K562 (cell line): ENCODE measurements at regions not wholly inside any gene's neighbourhood (a gene's known extent, or its start where the extent isn't known, plus 50 kb on each side); places are given as distances from the start of the nearest gene placed in this dataset.
A peak's percentile ranks its signal among the peaks of the same experiment; 100 is the strongest.

Experiments used
- ATAC-seq: fragments of 200-7000 bp; cut with Tn5 transposase; 3 replicates; pipeline ENCODE4 v1.9.1; 2020; ENCODE audit warnings: moderate library complexity
- BruUV-seq: library from RNA; stranded (reverse); fragments of 400-500 nt; replicated peaks from 2 replicates; lab custom pipeline; 2021; lab: Mats Ljungman, UMichigan
- CTCF ChIA-PET: fragments of 300-600 bp; formaldehyde crosslinking; extraction: SDS; loops from one replicate; lab custom pipeline; 2021; ENCODE audit warnings: low intra/inter-chr PET ratio; lab: Yijun Ruan, JAX
- POLR2A ChIA-PET: fragments of 300-600, 350-650 bp; sonication (Branson Sonifier 250); formaldehyde crosslinking; extraction: SDS; loops from one replicate; lab custom pipeline; 2021; ENCODE audit warnings: antibody characterized with exemption, inconsistent platforms; lab: Yijun Ruan, JAX
- DNase-seq, 4 experiments: peaks; one replicate each; pipeline versions ENCODE4 v3.0.0 to v3.0.0-alpha.2; 2011 to 2018; ENCODE audit warnings: low spot score in 3 of 4, mixed read lengths in 3 of 4; ENCODE audit errors: extremely low read depth in 1 of 4
- FAIRE-seq: peaks from 2 replicates; lab custom pipeline; 2011; peaks lifted over from hg19 to GRCh38; lab: Jason Lieb, UNC
- H2AFZ ChIP-seq: 2 replicates; pipeline ENCODE4 v1.6.0; 2011; ENCODE audit warnings: low read depth, low read length, control low read depth, inconsistent platforms
- H3K27ac ChIP-seq: fragments of 200-600 bp; 3 replicates; pipeline ENCODE4 v1.8.0; 2011; ENCODE audit warnings: low read depth, mild to moderate bottlenecking, control low read depth, inconsistent platforms, low read length, moderate library complexity, mixed read lengths; ENCODE audit errors: extremely low read depth
- H3K27me3 ChIP-seq, 2 experiments: fragments of 300-600 bp in 1 of 2; 2 replicates in 1 of 2; 3 replicates in 1 of 2; pipeline versions ENCODE4 v1.6.0 to v1.8.0; 2011; ENCODE audit warnings: inconsistent platforms in 2 of 2, low read length in 2 of 2, mild to moderate bottlenecking in 1 of 2, mixed read lengths in 1 of 2, moderate library complexity in 1 of 2; ENCODE audit not compliant: control insufficient read depth in 2 of 2, insufficient read depth in 2 of 2
- H3K36me3 ChIP-seq: fragments of 300-600 bp; 3 replicates; pipeline ENCODE4 v1.8.0; 2011; ENCODE audit warnings: mild to moderate bottlenecking, low read length, inconsistent platforms; ENCODE audit not compliant: control insufficient read depth, insufficient read depth
- H3K4me1 ChIP-seq, 2 experiments: fragments of 200-600 bp in 1 of 2; replicated peaks in 1 of 2; 2 replicates in 1 of 2; 3 replicates in 1 of 2; pipeline versions ENCODE4 v1.5.1 to v1.8.0; 2011; ENCODE audit warnings: inconsistent platforms in 2 of 2, low read length in 2 of 2, mild to moderate bottlenecking in 1 of 2, mixed read lengths in 1 of 2, moderate library complexity in 1 of 2; ENCODE audit not compliant: control insufficient read depth in 2 of 2, insufficient read depth in 2 of 2
- H3K4me2 ChIP-seq: 2 replicates; pipeline ENCODE4 v1.6.1; 2011; ENCODE audit warnings: low read length, control low read depth, inconsistent platforms, mixed read lengths; ENCODE audit not compliant: insufficient read depth
- H3K4me3 ChIP-seq: fragments of 200-600 bp; sonication (generic), shearing (Covaris generic); 2 replicates; pipeline ENCODE4 v1.5.1; 2016; ENCODE audit warnings: control low read depth, inconsistent platforms
- H3K79me2 ChIP-seq: fragments of 200-600 bp; 3 replicates; pipeline ENCODE4 v1.8.0; 2011; ENCODE audit warnings: low read length, inconsistent platforms; ENCODE audit not compliant: control insufficient read depth, insufficient read depth
- H3K9ac ChIP-seq, 2 experiments: 2 replicates each; pipeline versions ENCODE4 v1.6.0 to v1.6.1; 2011; ENCODE audit warnings: low read depth in 2 of 2, low read length in 2 of 2, control low read depth in 1 of 2, inconsistent platforms in 1 of 2, mild to moderate bottlenecking in 1 of 2, mixed read lengths in 1 of 2; ENCODE audit not compliant: insufficient read depth in 1 of 2
- H3K9me1 ChIP-seq: one replicate; pipeline ENCODE4 v1.6.0; 2011; ENCODE audit warnings: inconsistent platforms, mild to moderate bottlenecking, low read length, moderate library complexity; ENCODE audit not compliant: control insufficient read depth, insufficient read depth
- H3K9me3 ChIP-seq: replicated peaks from 2 replicates; pipeline ENCODE4 v1.5.1; 2011; ENCODE audit warnings: low read depth, low read length, inconsistent platforms; ENCODE audit not compliant: control insufficient read depth, insufficient read depth
- H4K20me1 ChIP-seq: replicated peaks from 2 replicates; pipeline ENCODE4 v1.6.1; 2011; ENCODE audit warnings: low read length, inconsistent platforms, mixed read lengths; ENCODE audit not compliant: control insufficient read depth, insufficient read depth
- CXXC5 ChIP-seq: fragments of 250-450 bp; sonication (Bioruptor Pico); IDR thresholded peaks from 2 replicates; pipeline ENCODE4 v1.8.0; 2022; ENCODE audit warnings: inconsistent platforms, mild to moderate bottlenecking, moderate library complexity
- DMBX1 ChIP-seq: fragments of 250-450 bp; sonication (Bioruptor Pico); IDR thresholded peaks from 2 replicates; pipeline ENCODE4 v1.8.0; 2022; ENCODE audit warnings: inconsistent platforms, mild to moderate bottlenecking, moderate library complexity, borderline replicate concordance
- ESRRB ChIP-seq: fragments of 250-450 bp; sonication (Bioruptor Pico); IDR thresholded peaks from 2 replicates; pipeline ENCODE4 v1.5.0; 2020; ENCODE audit warnings: mild to moderate bottlenecking, moderate library complexity, borderline replicate concordance
- KAT8 ChIP-seq: fragments of 450-650 bp; IDR thresholded peaks from 2 replicates; pipeline ENCODE4 v1.6.1; 2016; ENCODE audit warnings: low read depth, mild to moderate bottlenecking
- MGA ChIP-seq: fragments of 450-650 bp; IDR thresholded peaks from 2 replicates; pipeline ENCODE4 v1.6.1; 2016; ENCODE audit warnings: mild to moderate bottlenecking, moderate library complexity
- PYGO2 ChIP-seq: fragments of 450-650 bp; IDR thresholded peaks from 2 replicates; pipeline ENCODE4 v1.6.1; 2016; ENCODE audit warnings: mild to moderate bottlenecking, missing genetic modification characterization, moderate library complexity, missing compliant biosample characterization
- SMAD4 ChIP-seq: fragments of 250-450 bp; sonication (Bioruptor Pico); conservative IDR thresholded peaks from 2 replicates; pipeline ENCODE4 v1.8.0; 2021; ENCODE audit warnings: inconsistent platforms, mild to moderate bottlenecking, moderate library complexity
- ZBED1 ChIP-seq: IDR thresholded peaks from 2 replicates; pipeline ENCODE4 v1.6.1; 2014
- ZNF395 ChIP-seq: fragments of 200-800 bp; sonication (Bioruptor generic); IDR thresholded peaks from 2 replicates; pipeline ENCODE4 v1.6.1; 2017; ENCODE audit warnings: missing genetic modification characterization, missing compliant biosample characterization
- ZNF41 ChIP-seq: fragments of 250-450 bp; sonication (Bioruptor Pico); conservative IDR thresholded peaks from 2 replicates; pipeline ENCODE4 v1.4.0; 2020; ENCODE audit warnings: mild to moderate bottlenecking
- WGBS: fragments of 100-300 bp; shearing (Covaris generic); methylation state at CpG from one replicate; pipeline ENCODE4 v1.1.6; 2016; ENCODE audit warnings: low coverage, mixed read lengths; ENCODE audit not compliant: insufficient coverage; ENCODE audit errors: missing lambda C conversion rate; 5-methylcytosine and 5-hydroxymethylcytosine counted together
- in situ Hi-C: fragments of 300-500 bp; cut with MboI; formaldehyde crosslinking; loops from 4 replicates; pipeline ENCODE4 v1.15.0; 2018; ENCODE audit warnings: inconsistent platforms, mixed read lengths
- intact Hi-C: fragments of 100-400 bp; cut with micrococcal nuclease; formaldehyde crosslinking; loops from 2 replicates; pipeline ENCODE4 v1.14.2; 2022

DNA sequence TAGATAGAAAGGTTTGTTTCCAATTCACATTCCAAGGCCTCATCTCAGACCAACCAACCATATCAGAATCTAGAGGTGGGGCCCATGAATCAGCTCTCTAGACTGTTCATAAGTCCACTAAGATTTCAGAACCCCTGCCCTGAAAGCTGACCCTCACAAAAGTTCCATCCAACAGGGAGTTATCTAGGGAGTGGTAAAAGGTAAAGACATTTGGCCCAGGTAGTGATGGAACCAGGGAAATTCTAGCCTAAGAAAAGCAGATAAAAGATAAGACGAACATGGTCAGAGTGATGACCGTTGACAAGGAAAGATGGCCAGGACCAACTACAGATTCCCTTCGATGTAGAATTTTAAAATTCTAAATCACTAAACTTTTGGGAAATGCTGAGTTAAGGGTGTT, 198.0 kb upstream of the NEBL start:
- ChIA-PET POLR2A (interaction anchor here (1.2 to 2.6 kb wide), 3 partner anchors 10 to 43 kb away, joined by 3 to 7 read pairs (median 3); no protein-coding TSS in a partner anchor), CTCF (no interaction called here)
- in situ Hi-C loops: no loop called here
- TF ChIP-seq ESRRB (no peak), DMBX1 (CRISPR knock-in tag) (peak; percentile 65; the same call in 1 of the 2 replicates), ZNF395 (CRISPR knock-in tag) (peak; percentile 60; the same call in 1 of the 2 replicates), ZNF41 (CRISPR knock-in tag) (no peak), SMAD4 (CRISPR knock-in tag) (0 out of 2 replicates have a peak, but pooled peaks have one; percentile 29), KAT8 (no peak), MGA (no peak), PYGO2 (0 out of 2 replicates have a peak, but pooled peaks have one; percentile 22), ZBED1 (no peak), CXXC5 (CRISPR knock-in tag) (peak; percentile 46; the same call in 1 of the 2 replicates)

More for the DNA sequence above, 198.0 kb upstream of the NEBL start:
- no peak overlapping the region for H2AFZ ChIP-seq
- H3K9ac ChIP-seq: no peak overlapping the region
- ATAC-seq (no peak), FAIRE-seq (no peak), DNase-seq (no peak)
- H3K9me3 ChIP-seq: no peaks in the 10 kb centered on the region
- no peak overlapping the region for H3K4me3 ChIP-seq
- H3K4me1 ChIP-seq: peaks cover 3 to 36% of the 10 kb centered on the region in 2 experiments; a peak in 4 of 5 replicates
- no peaks in the 10 kb centered on the region for H3K36me3 ChIP-seq
- WGBS: 37% methylated on average over 3 of the region's 3 CpGs
- no TSS peak for BruUV-seq
- no peak overlapping the region for H3K27ac ChIP-seq
- intact Hi-C loops: loop anchor here (5.0 kb wide), 1 partner anchor 72 kb away; no protein-coding TSS in a partner anchor
- no peaks in the 10 kb centered on the region for H3K79me2 ChIP-seq
- H4K20me1 ChIP-seq: no peaks in the 10 kb centered on the region
- no peak overlapping the region for H3K4me2 ChIP-seq
- no peaks in the 10 kb centered on the region for H3K27me3 ChIP-seq
- H3K9me1 ChIP-seq: no peaks in the 10 kb centered on the region
